HG03342 (cell line): ENCODE measurements at regions not wholly inside any gene's neighbourhood (a gene's known extent, or its start where the extent isn't known, plus 50 kb on each side); places are given as distances from the start of the nearest gene placed in this dataset.

Source experiments
- ATAC-seq: cut with Tn5 transposase; IDR thresholded peaks from one replicate; pipeline ENCODE4 v1.9.1; 2021; ENCODE audit warnings: mild to moderate bottlenecking, moderate library complexity; ENCODE audit not compliant: unreplicated experiment

DNA sequence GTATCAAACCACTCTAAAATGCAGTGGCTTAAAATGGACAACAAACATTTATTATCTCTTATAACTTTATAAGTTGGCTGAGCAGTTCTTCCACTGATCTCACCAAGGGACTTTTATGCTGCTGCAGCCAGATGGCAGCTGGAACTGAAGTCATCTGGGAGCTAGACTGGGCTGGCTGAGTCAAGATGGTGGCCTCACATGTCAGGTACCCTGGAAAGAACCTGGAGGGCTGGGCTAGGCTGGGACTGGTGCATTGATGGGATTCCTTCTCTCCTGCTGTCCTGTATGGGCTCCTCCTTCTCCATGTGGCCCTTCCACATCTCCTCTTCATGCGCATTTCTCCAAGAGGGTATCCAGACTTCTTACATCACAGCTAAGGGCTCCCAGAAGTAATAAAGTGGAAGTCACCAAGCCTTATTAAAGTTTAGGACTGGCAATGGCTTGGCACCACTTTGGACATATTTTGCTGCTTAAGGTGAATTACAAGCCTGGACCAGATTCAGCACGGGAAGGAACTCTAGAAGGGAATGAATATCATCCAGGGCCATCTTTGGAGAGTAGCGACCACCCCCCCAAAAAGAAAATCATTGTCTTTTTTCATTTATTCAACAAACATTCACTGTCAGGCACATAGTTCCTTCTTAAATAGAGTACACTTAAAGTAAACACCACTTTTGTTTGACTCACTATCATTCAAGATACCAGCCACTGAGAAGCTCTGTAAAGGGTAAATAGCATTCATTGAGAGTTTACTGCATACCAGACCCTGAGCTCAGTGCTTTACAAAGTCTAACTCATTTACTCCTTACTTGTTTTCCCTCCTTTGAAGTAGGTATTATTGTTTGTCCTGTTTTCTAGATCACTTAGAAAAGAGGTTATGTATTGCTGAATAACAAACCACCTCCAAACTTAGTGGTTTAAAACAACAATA is 138.0 kb downstream of the ZFP36L2 start:
- ATAC-seq = no peak

DNA sequence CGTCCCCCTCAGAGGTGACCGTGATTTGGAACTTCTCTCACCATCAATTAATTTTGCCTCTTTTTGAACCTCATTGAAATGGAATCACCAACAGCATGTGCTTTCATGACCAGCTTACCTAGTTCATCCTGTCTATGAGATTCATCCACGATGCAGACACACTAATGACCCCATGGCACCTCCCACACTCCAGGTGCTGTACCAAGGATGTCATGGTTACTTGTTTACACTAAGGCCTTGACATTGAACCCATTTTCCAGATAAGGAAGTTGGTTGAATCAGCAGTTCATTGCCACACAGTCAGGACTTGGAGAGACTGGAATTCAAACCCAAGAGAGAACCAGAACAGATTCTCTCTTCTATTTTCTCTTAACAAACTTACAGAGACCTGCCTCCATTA is 139.0 kb downstream of the ZFP36L2 start:
- no peak for ATAC-seq

GRCh38 chr2:43086451-43087221 is 139.8 kb downstream of the ZFP36L2 start:
- ATAC-seq = no peak

- no peak for ATAC-seq
These were observed 140.5 kb downstream of the ZFP36L2 start for GRCh38 chr2:43085929-43086328.

DNA sequence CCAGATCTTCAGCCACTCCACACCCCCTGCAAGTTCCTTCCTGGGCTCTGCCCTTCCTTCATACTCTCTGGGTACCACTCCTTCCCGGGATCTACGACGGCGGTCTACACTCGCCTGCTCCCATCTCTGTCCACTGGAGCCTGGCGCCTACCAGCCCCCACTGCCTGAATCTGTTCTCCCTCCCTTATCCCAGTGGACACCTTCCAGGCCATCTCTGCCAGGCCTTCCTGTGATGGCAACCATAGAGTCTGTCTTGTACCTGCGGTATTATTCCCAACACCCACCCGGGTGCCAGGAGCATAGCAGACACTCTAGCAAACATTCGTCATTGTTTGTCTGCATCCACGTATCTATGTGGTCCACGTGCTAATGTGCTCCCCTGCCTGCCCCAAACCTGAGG is 140.9 kb downstream of the ZFP36L2 start:
- ATAC-seq = no peak

DNA sequence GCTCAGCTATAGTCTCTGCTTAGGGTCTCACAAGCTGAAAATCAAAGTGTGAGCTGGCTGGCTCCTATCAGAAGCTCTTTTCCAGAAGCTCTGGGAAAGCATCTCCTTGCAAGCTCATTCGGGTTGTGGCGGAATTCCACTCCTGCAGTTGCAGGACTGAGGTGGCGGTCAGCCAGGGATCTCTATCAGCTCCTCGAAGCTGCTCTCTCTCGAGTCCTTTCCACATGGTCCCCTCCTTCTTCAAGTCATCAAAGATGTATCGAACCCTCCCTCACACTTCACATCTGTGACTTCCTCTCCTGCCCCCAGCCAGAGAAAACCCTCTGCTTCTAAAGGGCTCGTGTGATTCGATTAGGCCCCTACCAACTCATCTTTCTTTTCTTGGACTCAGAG is 141.7 kb downstream of the ZFP36L2 start:
- ATAC-seq = no peak

DNA sequence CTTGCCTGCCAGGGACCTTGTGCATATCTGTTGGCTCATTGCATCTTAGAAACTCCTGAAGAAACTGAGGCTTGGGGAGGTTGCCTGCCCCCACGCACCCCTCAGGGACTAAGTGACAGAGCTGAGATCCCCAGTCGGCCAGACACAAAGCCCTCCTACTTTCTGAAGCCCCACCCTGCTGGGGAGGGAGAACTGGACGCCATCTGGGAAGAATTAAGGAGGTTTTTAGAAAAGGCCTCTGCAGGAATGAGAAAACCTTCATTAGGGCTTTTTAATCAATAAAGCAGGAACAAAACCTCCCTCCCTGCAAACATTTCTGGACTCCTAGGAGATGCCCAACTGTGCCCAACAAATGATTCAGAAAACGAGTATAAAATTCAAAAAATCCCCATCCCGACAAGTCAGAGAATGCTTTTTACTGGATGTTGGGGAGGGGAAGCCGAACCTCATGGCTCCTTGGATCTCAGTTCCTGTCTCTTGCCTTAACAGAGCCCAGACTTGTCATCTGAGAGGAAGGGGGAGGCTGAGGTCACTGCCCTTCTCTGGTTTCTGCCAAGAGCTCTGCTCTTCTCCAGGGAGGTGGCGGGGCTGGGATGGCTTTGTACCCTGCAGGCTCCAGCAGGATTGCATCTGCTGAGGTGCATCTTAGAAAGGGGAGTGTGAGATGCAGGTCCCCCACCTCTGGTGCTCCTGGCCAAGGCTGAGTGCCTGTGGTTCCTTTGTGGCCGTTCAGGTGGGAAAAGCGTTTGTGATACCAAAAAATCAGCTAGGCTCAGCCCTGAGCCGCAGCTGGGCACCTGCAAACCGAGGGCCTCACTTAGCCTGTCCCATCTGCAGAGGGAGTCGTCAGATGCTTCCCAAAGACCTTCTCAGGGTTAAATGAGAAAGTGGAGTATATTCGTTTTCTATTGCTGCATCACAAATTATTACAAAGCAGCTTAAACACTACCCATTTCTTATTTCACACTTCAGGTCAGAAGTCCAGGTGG is 142.4 kb downstream of the ZFP36L2 start:
- ATAC-seq = no peak

GRCh38 chr2:43082903-43083677 is 143.3 kb downstream of the ZFP36L2 start:
- no peak for ATAC-seq

GRCh38 chr2:43082111-43082894 is 144.1 kb downstream of the ZFP36L2 start:
- ATAC-seq = no peak

DNA sequence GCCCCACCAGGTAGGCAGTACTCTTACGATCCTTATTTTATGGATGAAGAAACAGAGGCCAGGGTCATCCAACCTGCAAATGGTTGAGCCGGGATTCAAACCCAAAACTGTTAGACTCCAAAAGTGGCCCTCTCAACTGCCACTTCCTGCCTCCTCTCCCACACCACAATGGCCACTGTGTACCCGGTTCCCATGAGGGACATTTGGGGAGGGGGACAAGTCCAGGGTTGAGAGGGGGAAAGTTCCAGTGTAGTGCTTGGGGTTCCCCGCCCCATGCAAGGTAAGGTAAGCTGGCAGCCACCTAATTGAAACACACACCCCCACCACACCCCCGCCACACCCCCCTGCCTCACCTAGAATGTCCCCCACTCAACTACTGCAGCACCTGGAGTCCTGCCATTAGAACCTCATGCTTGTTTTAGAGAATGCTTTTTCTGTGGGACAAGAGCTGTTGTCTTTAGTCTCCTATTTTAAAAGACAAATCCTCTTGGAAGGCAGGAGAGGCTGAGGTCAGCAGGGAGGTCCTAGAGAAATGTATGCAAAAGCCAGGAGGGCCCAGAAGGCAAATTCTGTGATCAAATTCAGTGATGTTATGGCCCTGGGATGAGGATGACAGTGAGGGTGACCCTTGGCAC is 145.2 kb downstream of the ZFP36L2 start:
- no peak for ATAC-seq

DNA sequence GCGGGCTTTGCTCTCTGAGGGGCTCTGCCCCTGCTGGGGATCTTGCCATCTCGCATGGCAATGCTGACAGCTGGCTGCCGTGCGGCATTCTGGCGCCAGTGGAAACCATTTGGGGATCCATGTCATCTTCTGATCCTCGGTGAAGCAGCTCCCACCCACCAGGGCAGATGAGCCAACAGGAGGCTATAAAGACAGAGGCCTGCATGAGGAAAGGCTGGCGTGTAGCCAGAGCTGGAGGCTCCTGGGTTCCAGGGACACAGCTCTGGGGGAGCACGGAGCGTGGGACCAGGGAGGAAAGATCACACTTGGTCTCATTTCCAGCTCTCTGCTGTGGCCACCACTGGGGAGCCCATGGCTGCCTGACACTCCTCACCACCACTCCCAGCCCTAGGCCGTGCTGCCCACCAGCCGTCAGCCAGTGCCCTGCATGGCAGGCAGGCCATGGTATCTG is 145.8 kb downstream of the ZFP36L2 start:
- ATAC-seq = no peak

- no peak for ATAC-seq
These were observed 147.3 kb downstream of the ZFP36L2 start for GRCh38 chr2:43078781-43079755.

- ATAC-seq = no peak
These were observed 148.1 kb downstream of the ZFP36L2 start for GRCh38 chr2:43078301-43078700.

DNA sequence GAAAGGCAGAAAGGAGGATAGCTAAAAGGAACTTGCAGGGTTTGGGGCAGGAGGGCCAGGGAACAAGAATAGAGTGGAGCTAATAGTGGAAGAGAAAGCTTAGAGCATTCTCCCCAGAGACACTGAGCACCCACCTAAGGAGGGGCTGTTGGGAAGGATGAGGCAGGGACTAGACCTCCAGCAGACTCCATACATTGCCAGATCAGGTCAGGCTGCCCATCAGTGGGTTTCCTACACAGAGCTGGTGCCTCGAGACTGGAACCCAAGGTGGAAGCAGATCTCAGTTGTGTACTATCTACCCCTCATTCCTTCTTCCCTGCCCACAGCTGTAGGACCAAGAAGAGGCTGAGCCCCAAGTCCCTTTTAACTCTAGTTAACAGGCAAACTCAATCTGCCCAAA is 148.5 kb downstream of the ZFP36L2 start:
- no peak for ATAC-seq

GRCh38 chr2:43076676-43077075 is 149.7 kb downstream of the ZFP36L2 start:
- ATAC-seq = no peak

DNA sequence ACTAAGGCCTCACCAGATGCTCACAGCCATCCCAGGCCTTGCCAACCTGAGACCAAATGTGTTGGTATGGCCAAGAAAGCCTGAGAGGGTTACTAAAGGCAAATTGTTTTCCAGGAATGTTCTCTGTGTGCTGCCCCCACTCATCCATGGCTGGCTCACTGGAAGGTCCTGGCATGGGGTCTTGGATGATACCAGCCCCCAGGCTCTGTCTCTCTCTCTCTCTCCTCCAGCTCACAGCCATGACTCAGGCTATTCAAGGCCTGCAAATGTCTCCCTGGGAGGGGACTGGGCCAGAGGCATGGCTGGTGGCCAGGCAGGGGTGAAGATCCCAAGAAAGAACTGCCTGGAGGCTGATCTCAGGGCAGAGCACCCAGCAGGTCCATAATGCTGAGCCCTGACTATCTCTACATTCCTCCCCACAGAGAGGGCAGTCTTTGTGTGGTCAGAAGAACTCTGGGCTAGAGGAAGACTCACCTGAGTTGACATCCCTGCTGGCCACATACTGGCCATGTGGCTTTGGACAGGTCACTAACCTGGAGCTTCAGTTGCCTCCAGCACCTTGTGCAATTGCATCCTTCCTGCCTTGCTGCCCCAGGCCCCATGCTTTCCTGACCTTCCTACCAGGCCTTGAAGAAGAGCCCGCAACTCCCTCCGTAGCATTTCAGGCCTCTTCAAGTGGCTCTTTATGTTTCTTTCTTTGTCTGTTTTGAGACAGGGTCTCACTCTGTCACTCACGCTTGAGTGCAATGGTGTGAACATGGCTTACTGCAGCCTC is 150.4 kb downstream of the ZFP36L2 start:
- ATAC-seq = no peak

- ATAC-seq = no peak
These were observed 151.3 kb downstream of the ZFP36L2 start for GRCh38 chr2:43075054-43075593.
